Suprapubic skin (tissue), 3 donors: ENCODE measurements at regions not wholly inside any gene's neighbourhood (a gene's known extent, or its start where the extent isn't known, plus 50 kb on each side); places are given as distances from the start of the nearest gene placed in this dataset.

Source experiments
- EP300 ChIP-seq: sonication (generic); formaldehyde crosslinking; IDR thresholded peaks from one replicate; pipeline ENCODE4 v1.6.1; 2017; ENCODE audit warnings: antibody characterized with exemption
- POLR2A ChIP-seq, 2 donors: fragments of 450-650 bp; IDR thresholded peaks; one replicate each; pipeline ENCODE4 v1.6.1; 2017; ENCODE audit warnings: antibody characterized with exemption in 2 of 2, mild to moderate bottlenecking in 2 of 2, moderate library complexity in 2 of 2
- TF ChIP-seq, protein P1 (sequence below), 2 donors: fragments of 200-600 bp in 1 of 2; fragments of 450-650 bp in 1 of 2; sonication (generic) in 1 of 2; IDR thresholded peaks; one replicate each; pipeline ENCODE4 v1.5.1; 2016 to 2019; ENCODE audit warnings: antibody characterized with exemption in 2 of 2, mild to moderate bottlenecking in 1 of 2, moderate library complexity in 1 of 2

DNA sequence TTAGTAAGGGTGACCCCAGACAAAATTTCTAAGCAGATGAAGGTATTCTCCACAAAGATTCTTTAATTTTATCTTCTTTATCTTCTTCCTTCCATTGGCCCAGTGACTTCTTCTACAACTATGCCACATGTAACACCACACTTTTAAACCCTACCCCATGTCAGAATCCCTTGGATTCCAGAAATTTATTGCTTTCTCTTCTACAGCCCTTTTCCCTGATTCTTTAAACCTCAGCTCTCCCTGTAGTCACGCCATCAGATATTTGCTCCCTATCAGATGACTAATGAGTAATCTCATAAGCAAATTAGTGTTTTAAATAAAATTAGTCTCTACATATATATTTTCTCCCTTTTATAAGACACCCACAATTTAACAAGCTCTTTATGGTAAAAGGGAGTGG is 423.4 kb upstream of the CHORDC1 start:
- no peak for TF ChIP-seq POLR2A (IDR thresholded peaks at IDR 0.05)
- TF ChIP-seq, protein P1, sequence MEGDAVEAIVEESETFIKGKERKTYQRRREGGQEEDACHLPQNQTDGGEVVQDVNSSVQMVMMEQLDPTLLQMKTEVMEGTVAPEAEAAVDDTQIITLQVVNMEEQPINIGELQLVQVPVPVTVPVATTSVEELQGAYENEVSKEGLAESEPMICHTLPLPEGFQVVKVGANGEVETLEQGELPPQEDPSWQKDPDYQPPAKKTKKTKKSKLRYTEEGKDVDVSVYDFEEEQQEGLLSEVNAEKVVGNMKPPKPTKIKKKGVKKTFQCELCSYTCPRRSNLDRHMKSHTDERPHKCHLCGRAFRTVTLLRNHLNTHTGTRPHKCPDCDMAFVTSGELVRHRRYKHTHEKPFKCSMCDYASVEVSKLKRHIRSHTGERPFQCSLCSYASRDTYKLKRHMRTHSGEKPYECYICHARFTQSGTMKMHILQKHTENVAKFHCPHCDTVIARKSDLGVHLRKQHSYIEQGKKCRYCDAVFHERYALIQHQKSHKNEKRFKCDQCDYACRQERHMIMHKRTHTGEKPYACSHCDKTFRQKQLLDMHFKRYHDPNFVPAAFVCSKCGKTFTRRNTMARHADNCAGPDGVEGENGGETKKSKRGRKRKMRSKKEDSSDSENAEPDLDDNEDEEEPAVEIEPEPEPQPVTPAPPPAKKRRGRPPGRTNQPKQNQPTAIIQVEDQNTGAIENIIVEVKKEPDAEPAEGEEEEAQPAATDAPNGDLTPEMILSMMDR (IDR thresholded peaks at IDR 0.05), result no peak
- TF ChIP-seq EP300, result no peak
